Suppressor macrophage (primary cell): ENCODE measurements at regions not wholly inside any gene's neighbourhood (a gene's known extent, or its start where the extent isn't known, plus 50 kb on each side); places are given as distances from the start of the nearest gene placed in this dataset.
"Not testable (repeated sequence)": the region's sequence is repeated elsewhere in the genome, so short reads cannot be mapped to it uniquely, and the experiment has no call there.

Experiments
- DNase-seq, 4 experiments: peaks; one replicate each; pipeline ENCODE4 v3.0.0-alpha.2; 2020 to 2022

GRCh38 chrX:128954697-128955096 lies 568.6 kb downstream of the SMARCA1 start:
- DNase-seq: not testable (repeated sequence)

- no peak for DNase-seq
Observed at GRCh38 chrX:128931071-128931470, 592.2 kb downstream of the SMARCA1 start.

GRCh38 chrX:128929271-128930057 lies 593.8 kb downstream of the SMARCA1 start:
- DNase-seq: no peak

- DNase-seq: no peak
Observed at GRCh38 chrX:128928636-128929035, 594.7 kb downstream of the SMARCA1 start.

GRCh38 chrX:128927363-128927762 lies 595.9 kb downstream of the SMARCA1 start:
- no peak for DNase-seq

GRCh38 chrX:128906753-128907152 lies 616.5 kb downstream of the SMARCA1 start:
- no peak for DNase-seq

- DNase-seq: no peak
Observed at GRCh38 chrX:128901018-128901417, 622.3 kb downstream of the SMARCA1 start.

GRCh38 chrX:128897621-128898020 lies 625.7 kb downstream of the SMARCA1 start:
- no peak for DNase-seq

GRCh38 chrX:128891554-128891953 lies 631.7 kb downstream of the SMARCA1 start:
- DNase-seq: peak in 2 of 4 experiments; percentile 0 to 11

GRCh38 chrX:128884430-128884829 lies 638.9 kb downstream of the SMARCA1 start:
- DNase-seq: no peak

- DNase-seq: no peak
Observed at GRCh38 chrX:128883650-128884049, 639.6 kb downstream of the SMARCA1 start.

GRCh38 chrX:128870361-128870760 lies 652.9 kb downstream of the SMARCA1 start:
- no peak for DNase-seq

- DNase-seq: no peak
Observed at GRCh38 chrX:128862557-128862956, 660.7 kb downstream of the SMARCA1 start.

GRCh38 chrX:128848374-128848773 lies 674.9 kb downstream of the SMARCA1 start:
- DNase-seq: no peak

GRCh38 chrX:128846385-128846784 lies 676.9 kb downstream of the SMARCA1 start:
- DNase-seq: no peak

GRCh38 chrX:128818690-128819089 lies 704.6 kb downstream of the SMARCA1 start:
- no peak for DNase-seq

GRCh38 chrX:128816919-128817318 lies 706.4 kb downstream of the SMARCA1 start:
- peak in 2 of 4 experiments; percentile 0 to 13 for DNase-seq

GRCh38 chrX:128807367-128807766 lies 715.9 kb downstream of the SMARCA1 start:
- DNase-seq: no peak

GRCh38 chrX:128805236-128805635 lies 718.1 kb downstream of the SMARCA1 start:
- no peak for DNase-seq

GRCh38 chrX:128804828-128805227 lies 718.5 kb downstream of the SMARCA1 start:
- DNase-seq: no peak

- no peak for DNase-seq
Observed at GRCh38 chrX:128800138-128800537, 723.2 kb downstream of the SMARCA1 start.

GRCh38 chrX:128783139-128783538 lies 730.9 kb upstream of the ACTRT1 start:
- not testable (repeated sequence) for DNase-seq

GRCh38 chrX:128781506-128781905 lies 729.3 kb upstream of the ACTRT1 start:
- peak in 2 of 4 experiments; percentile 1 to 2 for DNase-seq

- DNase-seq: no peak
Observed at GRCh38 chrX:128780934-128781333, 728.7 kb upstream of the ACTRT1 start.

- DNase-seq: no peak
Observed at GRCh38 chrX:128769495-128769894, 717.3 kb upstream of the ACTRT1 start.
